Posterior vena cava (tissue), 2 donors: ENCODE measurements at regions not wholly inside any gene's neighbourhood (a gene's known extent, or its start where the extent isn't known, plus 50 kb on each side); places are given as distances from the start of the nearest gene placed in this dataset.
"Not testable (repeated sequence)": the region's sequence is repeated elsewhere in the genome, so short reads cannot be mapped to it uniquely, and the experiment has no call there.

Experiments
- DNase-seq: peaks from one replicate; pipeline ENCODE4 v3.0.0-alpha.2; 2020; ENCODE audit warnings: low spot score
- intact Hi-C, 2 donors: fragments of 100-400 bp; cut with DNase I; formaldehyde crosslinking; loops; one replicate each; pipeline versions ENCODE4 v1.14.1 to v1.14.2; 2022 to 2023
- donor health status: DM: yes; HTN: yes; CAD: no.
- donor health status: DM: yes; HTN: yes; CAD: no.

DNA sequence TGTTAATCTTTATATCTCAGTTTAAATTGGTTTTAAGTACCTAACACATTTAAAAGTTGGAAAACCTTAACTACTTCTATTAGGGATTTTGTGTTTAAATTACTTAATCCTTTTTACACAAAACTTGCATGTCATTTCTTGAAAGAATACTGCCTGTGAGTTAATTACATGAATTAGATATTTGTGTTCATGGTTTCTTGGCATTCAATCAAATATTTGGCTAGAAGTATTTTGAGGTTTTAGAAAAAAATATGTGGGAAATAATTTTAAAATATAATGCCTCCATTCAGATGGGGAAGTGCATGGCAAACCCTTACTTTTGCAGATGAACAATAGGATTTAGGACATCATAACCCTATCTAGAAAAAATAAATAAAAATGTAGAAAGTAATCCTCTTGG is 186.5 kb upstream of the SEMA3E start:
- no peak for DNase-seq
- intact Hi-C loops: no loop called here

DNA sequence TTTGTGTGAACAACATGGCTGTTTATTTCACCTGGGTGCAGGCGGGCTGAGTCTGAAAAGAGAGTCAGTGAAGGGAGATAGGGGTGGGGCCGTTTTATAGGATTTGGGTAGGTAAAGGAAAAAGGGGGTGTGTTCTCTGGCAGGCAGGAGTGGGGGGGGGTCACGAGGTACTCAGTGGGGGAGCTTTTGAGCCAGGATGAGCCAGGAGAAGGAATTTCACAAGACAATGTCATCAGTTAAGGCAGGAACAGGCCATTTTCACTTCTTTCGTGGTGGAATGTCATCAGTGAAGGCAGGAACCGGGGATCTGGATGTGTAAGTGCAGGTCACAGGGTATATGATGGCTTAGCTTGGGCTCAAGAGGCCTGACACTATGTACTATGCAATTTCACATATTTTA is 184.8 kb upstream of the SEMA3E start:
- DNase-seq, intact Hi-C loops: not testable (repeated sequence)

DNA sequence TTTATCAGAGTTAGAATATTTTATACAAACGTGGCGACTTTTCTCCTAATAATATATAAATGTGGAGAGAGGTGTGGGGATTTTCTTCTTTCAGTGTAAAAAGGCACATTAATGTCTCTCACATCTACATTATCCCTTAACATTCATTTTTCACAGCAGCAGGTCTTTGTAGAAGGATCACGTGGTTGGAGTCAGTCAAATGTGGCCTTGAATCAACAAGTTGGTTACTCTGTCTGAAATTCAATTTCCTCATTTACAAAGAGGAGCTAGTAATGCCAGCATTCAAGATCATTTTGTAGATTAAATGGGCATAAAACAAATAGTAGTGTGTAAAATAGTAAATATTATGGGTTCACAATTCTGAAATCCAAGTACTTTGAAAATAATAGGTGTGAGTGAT is 183.1 kb upstream of the SEMA3E start:
- intact Hi-C loops: no loop called here

DNA sequence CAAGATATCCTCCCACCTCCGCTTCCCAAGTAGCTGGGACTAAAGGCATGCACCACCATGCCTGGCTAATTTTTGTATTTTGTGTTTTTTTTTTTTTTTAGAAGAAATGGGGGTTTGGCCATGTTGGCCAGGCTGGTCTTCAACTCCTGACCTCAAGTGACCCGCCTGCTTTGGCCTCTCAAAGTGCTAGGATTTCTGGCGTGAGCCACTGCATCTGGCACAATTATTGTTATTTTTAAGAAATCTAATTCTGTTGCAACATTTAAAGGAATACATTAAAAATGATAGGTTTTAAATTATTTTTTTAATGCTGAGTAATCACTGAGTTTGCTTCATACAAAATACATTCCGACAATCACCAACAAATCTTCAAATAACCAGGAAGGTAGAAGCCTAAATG is 178.1 kb upstream of the SEMA3E start:
- DNase-seq: no peak
- intact Hi-C loops: no loop called here

More for the DNA sequence above, 183.1 kb upstream of the SEMA3E start:
- DNase-seq: no peak

DNA sequence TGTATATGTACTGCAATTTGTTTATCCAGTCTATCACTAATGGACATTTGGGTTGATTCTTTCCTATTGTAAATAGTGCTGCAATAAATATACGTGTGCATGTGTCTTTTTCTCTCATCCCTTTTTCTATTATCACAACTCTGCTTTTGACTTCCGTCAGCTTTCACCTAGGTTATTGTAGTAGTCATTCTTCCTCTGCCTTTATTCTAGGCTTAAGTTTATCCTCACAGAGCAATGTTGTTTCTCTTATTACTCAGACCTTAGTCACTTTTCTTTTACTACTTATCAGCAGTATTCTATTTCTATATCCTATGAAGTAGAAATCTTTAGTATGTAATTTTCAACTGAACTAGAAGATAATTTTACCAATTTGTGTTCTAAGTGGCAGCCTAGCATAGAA is 175.3 kb upstream of the SEMA3E start:
- intact Hi-C loops: no loop called here
- DNase-seq: no peak

DNA sequence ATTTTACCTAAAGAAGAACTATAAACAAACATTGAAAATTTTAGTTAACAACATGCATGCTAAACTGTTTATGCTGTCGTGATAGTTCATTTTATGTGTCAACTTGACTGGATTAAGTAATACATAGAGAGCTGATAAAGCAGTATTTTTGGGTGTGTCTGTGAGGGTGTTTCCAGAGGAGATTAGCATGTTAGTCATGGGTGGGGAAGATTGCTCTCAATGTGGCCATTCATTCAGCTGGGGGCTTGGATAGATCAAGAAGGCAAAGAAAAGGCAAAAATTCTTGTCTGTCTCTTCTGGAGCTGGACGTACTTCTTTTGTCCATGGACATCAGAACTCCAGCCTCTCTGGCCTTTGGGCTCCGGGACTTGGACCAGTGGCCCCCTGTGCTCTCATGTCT is 172.9 kb upstream of the SEMA3E start:
- intact Hi-C loops: no loop called here
- DNase-seq: no peak

DNA sequence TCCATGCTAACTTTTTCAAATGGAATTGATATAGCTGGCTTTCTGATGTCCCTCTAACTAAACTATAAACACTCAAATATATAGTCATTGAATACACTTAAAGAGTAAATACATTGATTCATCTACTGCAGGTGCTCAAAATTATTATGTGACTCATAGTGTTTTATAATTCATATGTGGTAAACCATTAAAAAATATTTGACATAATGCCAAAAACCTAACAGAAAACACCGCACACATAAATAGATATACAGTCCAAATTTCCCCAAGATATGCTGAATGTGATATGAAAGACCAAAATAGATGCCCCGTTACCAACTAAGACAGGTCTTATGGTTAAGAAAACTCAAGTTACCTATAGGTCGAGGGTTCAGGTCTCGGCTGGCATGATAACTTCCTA is 171.7 kb upstream of the SEMA3E start:
- intact Hi-C loops: no loop called here
- DNase-seq: no peak

DNA sequence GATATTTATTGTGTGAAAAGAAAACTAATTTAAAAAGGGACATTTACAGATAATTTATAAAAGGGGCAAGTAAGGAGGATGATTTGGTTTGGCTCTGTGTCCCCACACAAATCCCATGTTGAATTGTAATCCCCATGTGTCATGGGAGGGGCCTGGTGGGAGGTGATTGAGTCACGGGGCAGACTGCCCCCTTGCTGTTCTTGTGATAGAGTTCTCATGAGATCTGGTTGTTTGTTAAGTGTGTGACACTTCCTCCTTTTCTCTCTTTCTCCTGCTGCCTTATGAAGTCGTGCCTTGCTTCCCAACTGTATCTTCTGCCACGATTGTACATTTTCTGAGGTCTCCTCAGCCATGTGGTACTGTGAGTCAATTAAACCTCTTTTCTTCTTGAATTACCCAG is 171.0 kb upstream of the SEMA3E start:
- no peak for DNase-seq
- intact Hi-C loops: no loop called here

DNA sequence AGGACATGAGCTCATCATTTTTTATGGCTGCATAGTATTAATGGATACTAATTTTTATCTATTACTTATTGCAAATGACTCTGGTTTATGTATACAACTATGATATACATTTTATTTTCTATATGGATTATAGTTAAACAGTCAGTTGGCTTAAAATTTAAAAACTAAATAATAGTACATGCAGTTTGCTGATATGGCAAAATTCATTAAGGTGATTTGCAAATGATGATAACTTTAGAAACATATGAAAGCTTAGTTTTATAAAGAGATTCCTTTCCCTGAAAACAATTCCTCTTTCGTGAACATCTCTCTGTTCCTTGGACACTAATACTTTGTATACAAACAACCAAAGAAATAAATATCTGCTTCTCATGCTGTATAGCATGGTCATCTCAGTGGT is 165.5 kb upstream of the SEMA3E start:
- no peak for DNase-seq
- intact Hi-C loops: no loop called here

DNA sequence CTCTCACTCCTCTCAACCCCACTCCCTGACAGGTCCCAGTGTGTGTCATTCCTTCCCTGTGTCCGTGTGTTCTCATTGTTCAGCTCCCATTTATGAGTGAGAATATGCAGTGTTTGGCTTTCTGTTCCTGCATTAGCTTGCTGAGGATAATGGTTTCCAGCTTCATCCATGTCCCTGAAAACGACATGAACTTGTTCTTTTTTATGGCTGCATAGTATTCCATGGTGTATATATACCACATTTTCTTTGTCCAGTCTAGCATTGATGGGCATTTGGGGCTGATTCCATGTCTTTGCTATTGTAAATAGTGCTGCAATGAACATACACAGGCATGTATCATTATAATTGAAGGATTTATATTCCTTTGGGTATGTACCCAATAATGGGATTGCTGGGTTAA is 163.6 kb upstream of the SEMA3E start:
- intact Hi-C loops, DNase-seq: not testable (repeated sequence)

DNA sequence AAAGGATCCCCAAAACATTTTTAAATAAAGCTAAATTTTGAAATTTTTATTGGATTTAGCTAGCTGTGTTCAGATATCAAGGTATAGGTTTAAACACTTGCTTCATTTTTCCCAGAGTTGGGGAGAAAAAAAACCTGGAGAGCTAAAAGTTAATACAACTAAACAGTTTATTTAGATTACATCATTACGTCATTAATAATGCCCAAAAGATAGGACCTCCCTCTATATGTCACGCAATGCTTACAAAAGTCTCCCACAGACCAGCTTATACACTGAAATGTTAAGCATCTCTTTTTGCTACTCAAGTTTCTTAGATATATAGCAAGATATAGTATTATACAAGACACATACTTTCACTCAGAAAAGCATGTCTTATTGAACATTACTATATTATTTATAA is 160.0 kb upstream of the SEMA3E start:
- intact Hi-C loops: no loop called here
- DNase-seq: no peak

DNA sequence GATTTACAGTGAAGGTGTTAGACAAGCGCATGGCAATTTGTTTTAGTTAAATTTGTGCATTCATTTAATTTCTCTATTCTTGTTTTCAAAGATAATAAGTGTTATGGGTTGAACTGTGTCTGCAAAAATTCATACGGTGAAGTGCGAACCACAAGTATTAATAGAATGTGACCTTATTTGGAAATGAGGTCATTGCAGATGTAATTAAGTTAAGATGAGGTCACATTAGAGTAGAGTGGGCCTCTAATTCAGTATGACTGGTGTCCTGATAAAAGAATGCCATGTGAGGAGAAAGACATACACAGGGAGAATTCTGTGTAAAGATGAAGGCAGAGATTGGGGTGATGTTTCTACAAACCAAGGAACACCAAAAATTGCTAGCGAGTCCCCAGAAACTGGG is 158.8 kb upstream of the SEMA3E start:
- no peak for DNase-seq
- intact Hi-C loops: no loop called here

DNA sequence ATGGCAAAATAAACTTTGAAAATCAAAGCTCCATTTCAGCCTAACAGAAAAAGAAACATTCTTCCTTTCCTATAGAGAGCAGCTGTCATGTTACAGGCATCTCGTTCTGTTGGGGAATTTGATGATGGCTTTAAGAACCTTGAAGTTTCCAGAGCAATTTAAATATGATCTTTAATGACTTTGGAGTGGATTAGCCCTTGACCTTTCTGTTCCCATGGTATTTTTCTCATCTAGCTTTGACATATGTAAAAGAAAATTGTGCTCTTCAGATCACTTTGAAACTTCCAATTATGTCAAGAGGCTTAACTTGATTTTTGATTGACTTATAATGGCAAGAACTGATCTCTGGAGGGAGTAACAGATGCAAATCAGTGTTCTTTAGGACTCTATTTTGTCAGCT is 157.6 kb upstream of the SEMA3E start:
- no peak for DNase-seq
- intact Hi-C loops: no loop called here

DNA sequence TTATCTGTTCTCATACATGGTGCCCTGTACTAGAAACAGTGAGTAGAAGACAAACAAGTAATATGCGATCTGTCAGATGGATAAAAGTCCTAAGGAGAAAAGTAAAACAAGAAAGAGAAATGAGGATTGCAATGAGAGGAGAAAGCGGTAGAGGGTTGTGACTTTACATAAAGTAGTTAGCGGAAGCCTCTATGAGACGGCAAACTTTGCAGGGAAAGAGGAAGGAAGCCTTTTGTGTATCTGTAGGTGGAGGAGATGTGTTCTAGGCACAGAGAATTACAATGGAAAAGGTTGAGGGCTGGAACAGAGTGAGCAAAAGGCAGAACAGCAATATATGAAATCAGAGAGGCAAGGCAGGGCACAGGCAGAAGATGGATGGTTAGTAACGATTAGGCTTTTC is 150.4 kb upstream of the SEMA3E start:
- no peak for DNase-seq

DNA sequence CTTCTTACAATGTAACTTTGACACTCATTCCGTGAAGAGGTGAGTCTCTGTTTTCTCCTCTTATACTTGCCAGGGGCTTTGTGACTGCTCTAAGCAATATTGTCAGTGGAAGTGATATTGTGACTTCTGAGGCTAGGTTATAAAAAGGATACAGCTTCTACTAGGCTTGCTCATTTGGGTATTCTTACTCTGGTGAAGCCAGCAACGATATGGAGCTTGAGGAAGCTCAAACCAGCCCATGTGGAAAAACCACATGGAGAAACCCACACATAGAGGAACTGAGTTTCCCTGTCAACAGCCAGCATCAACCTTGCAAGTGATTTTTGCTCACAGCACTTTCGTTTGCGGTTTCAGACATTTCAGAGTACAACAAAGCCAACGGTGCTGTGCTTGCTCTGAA is 149.6 kb upstream of the SEMA3E start:
- intact Hi-C loops: no loop called here
- no peak for DNase-seq

More for the DNA sequence above, 150.4 kb upstream of the SEMA3E start:
- intact Hi-C loops: no loop called here

DNA sequence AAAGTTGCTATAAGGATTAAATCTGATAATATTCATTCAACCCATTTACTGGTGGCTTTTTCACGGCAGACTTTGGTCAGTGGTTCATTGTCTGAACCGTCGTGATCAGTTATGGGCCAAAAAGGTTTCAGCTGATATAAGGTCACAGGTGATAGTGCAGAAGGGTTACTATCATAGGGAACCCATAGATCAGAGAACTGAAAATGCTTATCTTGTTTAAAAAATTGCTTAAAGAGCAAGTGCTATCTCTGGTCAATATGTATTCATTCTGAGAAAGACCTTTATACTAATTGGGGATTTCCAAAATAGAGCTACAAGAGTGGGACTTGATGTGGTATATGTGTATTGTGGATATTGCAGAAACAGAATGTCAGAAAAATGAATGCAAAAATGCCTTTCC is 147.8 kb upstream of the SEMA3E start:
- no peak for DNase-seq
- intact Hi-C loops: no loop called here

DNA sequence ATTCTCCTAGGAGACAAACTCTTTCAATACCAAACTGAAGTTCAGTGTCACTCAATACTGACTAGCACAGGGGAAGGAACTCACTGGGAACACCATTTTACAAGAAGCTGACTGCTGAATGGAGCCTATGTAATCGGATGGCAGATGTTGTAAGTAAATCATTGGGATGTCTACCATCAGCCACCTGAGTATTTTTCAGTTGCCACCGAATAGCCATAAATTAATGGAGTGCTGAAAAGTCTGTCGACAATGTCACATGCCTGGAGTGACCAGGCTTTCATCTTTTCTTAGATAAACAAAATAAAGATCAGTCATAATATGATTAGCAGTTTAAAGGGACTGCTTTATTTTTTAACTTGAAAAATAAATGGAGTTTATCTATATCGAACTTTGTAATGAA is 145.9 kb upstream of the SEMA3E start:
- intact Hi-C loops: no loop called here
- no peak for DNase-seq

DNA sequence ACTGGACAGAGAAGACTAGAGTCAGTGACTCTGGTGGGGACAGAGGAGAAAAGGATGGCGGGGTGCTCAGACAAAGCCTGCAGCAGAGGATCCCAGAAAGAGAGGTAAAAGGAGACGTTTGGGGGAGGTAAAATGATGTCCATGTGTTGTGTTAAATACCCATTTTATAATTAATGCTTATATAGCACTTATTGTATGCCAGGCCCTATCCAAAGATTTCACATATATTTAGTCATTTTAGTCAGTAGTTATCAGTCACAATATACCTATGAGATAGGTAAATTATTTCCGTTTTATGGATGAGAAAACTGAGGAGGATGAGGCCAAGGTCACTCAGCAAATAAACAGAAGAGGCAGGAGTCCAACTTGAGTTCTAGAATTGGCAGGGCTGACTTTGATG is 144.6 kb upstream of the SEMA3E start:
- DNase-seq: no peak
- intact Hi-C loops: no loop called here

DNA sequence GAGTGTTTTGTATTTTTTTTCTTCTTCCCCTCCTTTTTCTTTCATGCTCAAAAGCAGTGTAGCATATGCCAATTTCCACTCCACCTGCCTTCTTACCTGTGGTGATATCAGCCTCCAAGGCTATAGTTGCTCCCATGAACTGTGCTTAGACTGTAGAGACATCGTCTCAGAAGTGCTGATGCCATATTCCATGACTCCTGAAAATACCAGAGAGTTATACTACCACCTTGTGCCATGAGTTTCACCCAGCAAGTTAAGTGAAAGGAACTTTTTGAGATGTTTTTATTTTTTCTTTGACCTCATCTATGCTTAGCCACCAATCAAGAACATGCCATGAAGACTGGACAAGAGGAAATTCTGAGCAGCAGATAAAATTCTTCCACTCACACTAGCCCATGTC is 142.8 kb upstream of the SEMA3E start:
- intact Hi-C loops: no loop called here
- no peak for DNase-seq

DNA sequence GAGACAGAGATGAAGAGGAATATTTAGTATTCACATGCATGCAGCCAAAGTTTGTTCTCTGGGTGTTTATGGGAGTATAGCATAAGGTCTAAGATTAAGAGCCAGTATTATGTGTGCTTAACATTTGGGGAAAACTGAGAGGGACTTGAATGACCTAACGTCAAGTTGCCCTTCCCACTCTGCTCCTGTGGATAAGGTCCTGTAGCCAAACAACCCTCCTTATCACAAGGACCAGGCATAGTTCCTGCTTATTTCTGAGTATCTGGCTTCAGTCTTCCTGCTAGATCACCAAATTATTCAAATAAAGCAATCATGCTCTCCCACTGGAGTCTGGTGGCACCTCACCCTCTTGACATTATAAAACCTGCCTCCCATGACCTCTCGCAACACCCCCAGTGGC is 137.9 kb upstream of the SEMA3E start:
- intact Hi-C loops: no loop called here
- DNase-seq: no peak

DNA sequence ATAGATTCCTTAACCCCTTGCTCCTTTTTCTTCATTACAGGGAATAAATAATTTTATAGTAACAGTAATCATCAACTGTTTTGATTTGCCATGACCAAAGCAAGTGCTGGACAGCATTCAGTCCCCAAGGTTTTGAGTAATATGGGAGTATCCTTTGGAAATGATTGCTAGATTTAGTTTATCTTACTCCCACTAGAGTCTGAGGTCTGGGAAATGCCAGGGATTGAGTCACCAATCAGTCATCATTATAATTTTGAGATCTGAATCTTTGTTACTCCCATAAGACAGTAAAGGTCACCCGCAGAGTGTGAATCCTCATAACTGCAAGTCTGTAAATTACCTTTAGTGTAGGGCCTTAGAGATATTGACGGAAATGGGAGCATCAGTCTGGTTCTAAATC is 133.7 kb upstream of the SEMA3E start:
- no peak for DNase-seq
- intact Hi-C loops: no loop called here

DNA sequence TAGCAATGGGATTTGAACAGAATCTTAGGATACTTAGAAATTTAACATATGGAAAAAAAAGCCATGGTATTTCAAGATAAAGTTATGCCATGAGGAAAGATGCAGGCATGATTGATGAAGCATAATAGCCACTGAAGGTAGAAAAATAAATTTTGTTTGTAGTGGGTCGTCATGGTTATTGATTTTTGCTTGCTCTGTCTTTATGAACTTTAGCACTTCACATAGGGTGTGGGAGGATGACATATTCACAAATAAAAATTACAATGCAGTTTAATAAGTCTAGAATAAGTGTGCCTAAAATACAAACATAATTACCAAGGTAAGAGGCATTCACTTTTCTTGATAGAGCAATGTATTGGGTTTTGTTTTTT is 129.1 kb upstream of the SEMA3E start:
- intact Hi-C loops: no loop called here
- no peak for DNase-seq
